ENCODE measurements at regions not wholly inside any gene's neighbourhood (a gene's known extent, or its start where the extent isn't known, plus 50 kb on each side); places are given as distances from the start of the nearest gene placed in this dataset.

DNA sequence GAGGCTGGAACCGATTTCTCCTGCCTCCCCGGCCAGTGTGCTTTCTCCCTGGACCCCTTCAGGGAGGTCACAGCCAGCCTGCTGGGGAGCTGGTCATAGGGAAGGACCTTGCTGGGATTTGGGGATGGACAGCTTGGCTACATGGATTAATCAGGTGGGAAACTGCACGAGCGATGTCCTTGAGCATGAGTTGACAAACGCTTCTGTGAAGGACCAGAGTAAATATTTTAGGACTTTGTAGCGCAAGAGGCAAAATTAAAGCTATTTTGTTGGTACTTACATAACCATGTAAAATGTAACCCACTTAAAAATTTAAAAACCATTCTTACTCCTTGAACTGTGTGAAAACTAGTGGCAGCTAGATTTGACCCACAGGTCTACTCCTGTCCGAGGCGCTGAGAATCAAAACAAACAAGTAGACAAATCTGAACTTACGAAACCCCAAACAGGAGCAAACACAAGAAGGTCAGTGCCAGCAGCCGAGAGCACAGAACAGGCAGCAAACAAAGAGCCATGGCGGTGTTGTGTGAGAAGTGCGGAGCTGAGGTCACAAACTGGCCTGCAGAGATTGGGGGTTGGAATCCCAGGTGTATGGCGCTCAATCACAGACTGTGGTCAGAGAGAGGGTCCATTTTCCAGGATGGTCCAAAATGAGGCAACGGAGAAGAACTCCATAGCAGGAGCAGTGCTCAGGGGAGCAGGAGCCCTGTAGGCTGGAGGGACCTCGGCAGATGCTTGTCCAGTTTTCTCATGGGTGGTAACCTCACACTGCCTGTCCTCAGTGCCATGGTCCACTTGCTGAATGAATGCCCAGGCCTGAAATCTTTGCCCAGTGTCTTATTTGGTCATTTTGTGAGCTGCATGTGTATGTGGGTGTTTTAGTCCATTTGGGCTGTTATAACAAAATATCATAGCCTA, 79.2 kb upstream of the CLMN start:
- Mint-ChIP-seq H3K36me3 (ENCODE audit: insufficient read depth, unreplicated experiment) (no peaks in the 10 kb centered on the region), H3K9me3 (ENCODE audit: unreplicated experiment) (no peaks in the 10 kb centered on the region), H3K4me1 (ENCODE audit: insufficient read depth, unreplicated experiment) (no peaks in the 10 kb centered on the region), H3K27ac (ENCODE audit: low read depth, unreplicated experiment) (no peak overlapping the region), H3K4me3 (ENCODE audit: unreplicated experiment) (no peak overlapping the region), H3K27me3 (ENCODE audit: insufficient read depth, unreplicated experiment) (no peaks in the 10 kb centered on the region)
- no peak for DNase-seq (ENCODE audit: unreplicated experiment)
- ChIA-PET CTCF (no interaction called here), POLR2A (interaction anchor here (0.6 kb wide), 1 partner anchor 613 kb away, joined by 3 read pairs; no protein-coding TSS in a partner anchor)
- no TSS peak for BruUV-seq (replicated peaks)
- TF ChIP-seq, protein P1, sequence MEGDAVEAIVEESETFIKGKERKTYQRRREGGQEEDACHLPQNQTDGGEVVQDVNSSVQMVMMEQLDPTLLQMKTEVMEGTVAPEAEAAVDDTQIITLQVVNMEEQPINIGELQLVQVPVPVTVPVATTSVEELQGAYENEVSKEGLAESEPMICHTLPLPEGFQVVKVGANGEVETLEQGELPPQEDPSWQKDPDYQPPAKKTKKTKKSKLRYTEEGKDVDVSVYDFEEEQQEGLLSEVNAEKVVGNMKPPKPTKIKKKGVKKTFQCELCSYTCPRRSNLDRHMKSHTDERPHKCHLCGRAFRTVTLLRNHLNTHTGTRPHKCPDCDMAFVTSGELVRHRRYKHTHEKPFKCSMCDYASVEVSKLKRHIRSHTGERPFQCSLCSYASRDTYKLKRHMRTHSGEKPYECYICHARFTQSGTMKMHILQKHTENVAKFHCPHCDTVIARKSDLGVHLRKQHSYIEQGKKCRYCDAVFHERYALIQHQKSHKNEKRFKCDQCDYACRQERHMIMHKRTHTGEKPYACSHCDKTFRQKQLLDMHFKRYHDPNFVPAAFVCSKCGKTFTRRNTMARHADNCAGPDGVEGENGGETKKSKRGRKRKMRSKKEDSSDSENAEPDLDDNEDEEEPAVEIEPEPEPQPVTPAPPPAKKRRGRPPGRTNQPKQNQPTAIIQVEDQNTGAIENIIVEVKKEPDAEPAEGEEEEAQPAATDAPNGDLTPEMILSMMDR (IDR thresholded peaks at IDR 0.05; ENCODE audit: unreplicated experiment) = no peak
- intact Hi-C loops (cut with micrococcal nuclease) = no loop called here

GRCh38 chr14:95397325-95397724, 77.6 kb upstream of the CLMN start:
- no peaks in the 10 kb centered on the region for H3K9me3 Mint-ChIP-seq (ENCODE audit: unreplicated experiment)
- TF ChIP-seq, protein P1 (IDR thresholded peaks at IDR 0.05; ENCODE audit: unreplicated experiment) = no peak
- ChIA-PET POLR2A (no interaction called here), CTCF (interaction anchor here (0.6 kb wide), 1 partner anchor 97 kb away, joined by 3 read pairs; no protein-coding TSS in a partner anchor)
- H3K4me3 Mint-ChIP-seq (ENCODE audit: unreplicated experiment) = no peak overlapping the region
- H3K4me1 Mint-ChIP-seq (ENCODE audit: insufficient read depth, unreplicated experiment) = no peaks in the 10 kb centered on the region
- no TSS peak for BruUV-seq (replicated peaks)
- no peaks in the 10 kb centered on the region for H3K27me3 Mint-ChIP-seq (ENCODE audit: insufficient read depth, unreplicated experiment)
- no peak for DNase-seq (ENCODE audit: unreplicated experiment)
- no peak overlapping the region for H3K27ac Mint-ChIP-seq (ENCODE audit: low read depth, unreplicated experiment)
- intact Hi-C loops (cut with micrococcal nuclease) = no loop called here
- no peaks in the 10 kb centered on the region for H3K36me3 Mint-ChIP-seq (ENCODE audit: insufficient read depth, unreplicated experiment)

DNA sequence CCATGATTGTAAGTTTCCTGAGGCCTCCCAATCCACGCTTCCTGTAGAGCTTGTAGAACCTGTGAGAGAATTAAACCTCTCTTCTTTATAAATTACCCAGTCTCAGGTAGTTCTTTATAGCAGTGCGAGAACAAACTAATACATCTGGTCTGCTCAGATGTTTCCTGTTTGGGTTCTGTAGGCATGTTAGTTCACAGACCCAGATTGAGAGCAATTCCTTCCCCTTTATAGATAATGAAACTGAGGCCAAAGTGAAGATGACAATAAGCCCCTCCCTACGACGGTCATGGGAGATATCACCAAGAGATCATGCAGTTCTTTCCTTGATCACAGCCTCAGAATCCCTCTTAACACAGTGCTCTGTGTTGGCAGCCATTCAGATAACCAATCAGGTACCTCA, 76.5 kb upstream of the CLMN start:
- CTCF ChIA-PET = no interaction called here
- no peak for DNase-seq (ENCODE audit: unreplicated experiment)
- TF ChIP-seq, protein P1 (IDR thresholded peaks at IDR 0.05; ENCODE audit: unreplicated experiment) = no peak
- no peaks in the 10 kb centered on the region for H3K36me3 Mint-ChIP-seq (ENCODE audit: insufficient read depth, unreplicated experiment)
- BruUV-seq (replicated peaks) = no TSS peak
- intact Hi-C loops (cut with micrococcal nuclease) = no loop called here
- H3K27ac Mint-ChIP-seq (ENCODE audit: low read depth, unreplicated experiment) = no peak overlapping the region
- no peaks in the 10 kb centered on the region for H3K27me3 Mint-ChIP-seq (ENCODE audit: insufficient read depth, unreplicated experiment)
- no peaks in the 10 kb centered on the region for H3K4me1 Mint-ChIP-seq (ENCODE audit: insufficient read depth, unreplicated experiment)
- POLR2A ChIA-PET = no interaction called here
- no peaks in the 10 kb centered on the region for H3K9me3 Mint-ChIP-seq (ENCODE audit: unreplicated experiment)
- H3K4me3 Mint-ChIP-seq (ENCODE audit: unreplicated experiment) = no peak overlapping the region

- CTCF ChIA-PET = no interaction called here
- intact Hi-C loops (cut with micrococcal nuclease) = no loop called here
- Mint-ChIP-seq H3K9me3 (ENCODE audit: unreplicated experiment) (no peaks in the 10 kb centered on the region), H3K27ac (ENCODE audit: low read depth, unreplicated experiment) (no peak overlapping the region), H3K4me3 (ENCODE audit: unreplicated experiment) (no peak overlapping the region), H3K27me3 (ENCODE audit: insufficient read depth, unreplicated experiment) (no peaks in the 10 kb centered on the region), H3K36me3 (ENCODE audit: insufficient read depth, unreplicated experiment) (no peaks in the 10 kb centered on the region), H3K4me1 (ENCODE audit: insufficient read depth, unreplicated experiment) (no peaks in the 10 kb centered on the region)
- peak; percentile 14 for DNase-seq (ENCODE audit: unreplicated experiment)
- BruUV-seq (replicated peaks) = no TSS peak
- TF ChIP-seq, protein P1 (IDR thresholded peaks at IDR 0.05; ENCODE audit: unreplicated experiment) = no peak
- POLR2A ChIA-PET = interaction anchor here (0.7 kb wide), 1 partner anchor 12 kb away, joined by 3 read pairs; no protein-coding TSS in a partner anchor
These were observed 75.5 kb upstream of the CLMN start for GRCh38 chr14:95395098-95395737.
